Keratinocyte (primary cell): ENCODE measurements at regions not wholly inside any gene's neighbourhood (a gene's known extent, or its start where the extent isn't known, plus 50 kb on each side); places are given as distances from the start of the nearest gene placed in this dataset.

Experiments
- DNase-seq: peaks from one replicate; pipeline ENCODE4 v3.0.0-alpha.2; 2011; ENCODE audit warnings: low read depth, missing footprints, low spot score
- FAIRE-seq: peaks from 2 replicates; lab custom pipeline; 2011; peaks lifted over from hg19 to GRCh38; lab: Jason Lieb, UNC
- H2AFZ ChIP-seq: 2 replicates; pipeline ENCODE4 v1.6.0; 2012; ENCODE audit warnings: low read length, control low read depth, inconsistent platforms; ENCODE audit not compliant: control insufficient read depth
- H3K27ac ChIP-seq: 2 replicates; pipeline ENCODE4 v1.5.1; 2011; ENCODE audit warnings: low read length; ENCODE audit not compliant: control insufficient read depth, insufficient read depth
- H3K27me3 ChIP-seq: 3 replicates; pipeline ENCODE4 v1.6.0; 2011; ENCODE audit warnings: low read length; ENCODE audit not compliant: control insufficient read depth, insufficient read depth; ENCODE audit errors: extremely low read depth
- H3K36me3 ChIP-seq, 2 experiments: 2 replicates in 1 of 2; 3 replicates in 1 of 2; pipeline ENCODE4 v1.5.1; 2011; ENCODE audit warnings: low read length in 2 of 2, mild to moderate bottlenecking in 1 of 2; ENCODE audit not compliant: control insufficient read depth in 2 of 2, insufficient read depth in 2 of 2; ENCODE audit errors: extremely low read depth in 1 of 2
- H3K4me1 ChIP-seq: 3 replicates; pipeline ENCODE4 v1.5.1; 2011; ENCODE audit warnings: low read length; ENCODE audit not compliant: control insufficient read depth, insufficient read depth; ENCODE audit errors: extremely low read depth
- H3K4me2 ChIP-seq: 3 replicates; pipeline ENCODE4 v1.6.0; 2011; ENCODE audit warnings: low read depth, low read length; ENCODE audit not compliant: control insufficient read depth, insufficient read depth; ENCODE audit errors: extremely low read depth
- H3K4me3 ChIP-seq, 3 experiments: fragments of 200-600 bp in 1 of 3; sonication (generic) in 1 of 3; 2 replicates in 2 of 3; 3 replicates in 1 of 3; pipeline ENCODE4 v1.5.1; 2011 to 2016; ENCODE audit warnings: low read length in 3 of 3, mild to moderate bottlenecking in 3 of 3, control low read depth in 2 of 3, inconsistent platforms in 1 of 3, low read depth in 1 of 3, mixed read lengths in 1 of 3, mixed run types in 1 of 3, moderate library complexity in 1 of 3; ENCODE audit not compliant: control insufficient read depth in 2 of 3, insufficient read depth in 2 of 3; ENCODE audit errors: extremely low read depth in 1 of 3
- H3K79me2 ChIP-seq: 2 replicates; pipeline ENCODE4 v1.6.0; 2012; ENCODE audit warnings: low read length; ENCODE audit not compliant: control insufficient read depth, insufficient read depth
- H3K9ac ChIP-seq: 3 replicates; pipeline ENCODE4 v1.6.0; 2011; ENCODE audit warnings: low read length; ENCODE audit not compliant: control insufficient read depth, insufficient read depth; ENCODE audit errors: extremely low read depth
- H3K9me1 ChIP-seq: 3 replicates; pipeline ENCODE4 v1.6.0; 2011; ENCODE audit warnings: low read length; ENCODE audit not compliant: control insufficient read depth, insufficient read depth; ENCODE audit errors: extremely low read depth
- H3K9me3 ChIP-seq: 2 replicates; pipeline ENCODE4 v1.5.1; 2012; ENCODE audit warnings: low read depth, low read length; ENCODE audit not compliant: control insufficient read depth
- H4K20me1 ChIP-seq: 3 replicates; pipeline ENCODE4 v1.6.0; 2011; ENCODE audit warnings: low read length; ENCODE audit not compliant: control insufficient read depth, insufficient read depth; ENCODE audit errors: extremely low read depth
- EZH2 ChIP-seq: IDR thresholded peaks from one replicate; pipeline ENCODE4 v1.6.1; 2012; ENCODE audit warnings: inconsistent platforms, mild to moderate bottlenecking, low read length, moderate library complexity
- dilution Hi-C: fragments of 300-500 bp; cut with MboI; formaldehyde crosslinking; loops from one replicate; pipeline ENCODE4 v1.7.0; 2020; ENCODE audit warnings: low sequenced_read_pairs; ENCODE audit not compliant: extremely low pct_ligation_motif_present
- TF ChIP-seq, protein P1 (sequence below), 3 experiments: IDR thresholded peaks in 1 of 3; conservative IDR thresholded peaks in 1 of 3; optimal IDR thresholded peaks in 1 of 3; 2 replicates in 2 of 3; 3 replicates in 1 of 3; pipeline versions ENCODE3 to v1.5.1; 2011; ENCODE audit warnings: low read length in 3 of 3, mild to moderate bottlenecking in 3 of 3, moderate library complexity in 2 of 3, control low read depth in 1 of 3, inconsistent platforms in 1 of 3; ENCODE audit not compliant: insufficient read depth in 2 of 3; ENCODE audit errors: extremely low read depth in 1 of 3

DNA sequence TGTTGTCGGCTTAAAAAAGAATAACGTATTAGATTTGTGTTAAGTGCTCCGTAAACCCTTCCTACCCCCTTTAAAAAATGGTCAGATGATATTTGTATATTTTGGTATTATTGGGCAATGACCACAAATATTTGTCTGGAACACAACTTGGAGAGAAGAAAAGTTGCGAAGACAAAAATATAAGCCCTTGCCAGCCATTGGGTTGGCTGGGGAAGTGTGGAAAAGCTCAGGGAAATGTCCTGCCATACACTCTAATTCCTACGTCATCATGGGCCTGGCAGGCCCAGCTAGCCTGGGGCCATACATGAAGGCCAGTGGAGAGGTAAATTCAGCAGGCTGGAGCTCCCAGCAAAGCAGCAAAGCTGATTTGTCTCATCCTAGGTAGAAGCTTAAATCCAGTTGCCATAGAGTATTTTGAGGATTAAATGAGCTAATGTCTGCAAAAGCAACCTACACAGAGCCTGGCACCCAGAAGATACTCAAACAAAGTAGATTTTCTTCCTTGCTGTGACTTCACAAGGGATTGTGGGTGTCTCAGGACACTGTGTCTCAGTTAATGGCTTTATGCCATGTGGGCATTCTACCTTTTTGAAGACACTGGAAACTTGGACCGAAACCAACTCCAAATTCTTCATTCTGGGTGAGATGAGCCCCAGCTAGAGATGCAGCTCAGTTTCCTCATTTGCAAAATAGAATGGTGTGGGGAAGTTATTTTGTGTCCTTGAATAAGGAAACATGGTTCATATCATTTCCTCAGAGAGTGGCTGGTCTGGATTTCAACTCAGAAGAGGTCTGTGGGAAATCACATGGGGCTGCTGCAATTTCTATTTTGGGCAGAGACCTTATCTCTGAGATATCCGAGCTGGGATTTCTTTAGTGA lies 87.9 kb upstream of the MAP4K3 start:
- Histone ChIP-seq H4K20me1 (no peaks in the 10 kb centered on the region), H3K27ac (no peak overlapping the region), H3K4me1 (peaks cover 27% of the 10 kb centered on the region), H3K9me1 (no peaks in the 10 kb centered on the region), H2AFZ (no peak overlapping the region), H3K4me3 (no peak overlapping the region), H3K36me3 (no peaks in the 10 kb centered on the region), H3K27me3 (no peaks in the 10 kb centered on the region), H3K79me2 (no peaks in the 10 kb centered on the region), H3K9me3 (peaks cover 8% of the 10 kb centered on the region), H3K9ac (no peak overlapping the region), H3K4me2 (no peak overlapping the region)
- dilution Hi-C loops = no loop called here
- no peak for FAIRE-seq
- no peak for DNase-seq
- TF ChIP-seq, protein P1, sequence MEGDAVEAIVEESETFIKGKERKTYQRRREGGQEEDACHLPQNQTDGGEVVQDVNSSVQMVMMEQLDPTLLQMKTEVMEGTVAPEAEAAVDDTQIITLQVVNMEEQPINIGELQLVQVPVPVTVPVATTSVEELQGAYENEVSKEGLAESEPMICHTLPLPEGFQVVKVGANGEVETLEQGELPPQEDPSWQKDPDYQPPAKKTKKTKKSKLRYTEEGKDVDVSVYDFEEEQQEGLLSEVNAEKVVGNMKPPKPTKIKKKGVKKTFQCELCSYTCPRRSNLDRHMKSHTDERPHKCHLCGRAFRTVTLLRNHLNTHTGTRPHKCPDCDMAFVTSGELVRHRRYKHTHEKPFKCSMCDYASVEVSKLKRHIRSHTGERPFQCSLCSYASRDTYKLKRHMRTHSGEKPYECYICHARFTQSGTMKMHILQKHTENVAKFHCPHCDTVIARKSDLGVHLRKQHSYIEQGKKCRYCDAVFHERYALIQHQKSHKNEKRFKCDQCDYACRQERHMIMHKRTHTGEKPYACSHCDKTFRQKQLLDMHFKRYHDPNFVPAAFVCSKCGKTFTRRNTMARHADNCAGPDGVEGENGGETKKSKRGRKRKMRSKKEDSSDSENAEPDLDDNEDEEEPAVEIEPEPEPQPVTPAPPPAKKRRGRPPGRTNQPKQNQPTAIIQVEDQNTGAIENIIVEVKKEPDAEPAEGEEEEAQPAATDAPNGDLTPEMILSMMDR (optimal IDR thresholded peaks at IDR 0.05 in 1 of 3, IDR thresholded peaks at IDR 0.05 in 1 of 3, conservative IDR thresholded peaks at IDR 0.05 in 1 of 3; ENCODE audit: extremely low read depth in 1 of 3, insufficient read depth in 2 of 3, low read length in 3 of 3) = no peak
- no peak for TF ChIP-seq EZH2

DNA sequence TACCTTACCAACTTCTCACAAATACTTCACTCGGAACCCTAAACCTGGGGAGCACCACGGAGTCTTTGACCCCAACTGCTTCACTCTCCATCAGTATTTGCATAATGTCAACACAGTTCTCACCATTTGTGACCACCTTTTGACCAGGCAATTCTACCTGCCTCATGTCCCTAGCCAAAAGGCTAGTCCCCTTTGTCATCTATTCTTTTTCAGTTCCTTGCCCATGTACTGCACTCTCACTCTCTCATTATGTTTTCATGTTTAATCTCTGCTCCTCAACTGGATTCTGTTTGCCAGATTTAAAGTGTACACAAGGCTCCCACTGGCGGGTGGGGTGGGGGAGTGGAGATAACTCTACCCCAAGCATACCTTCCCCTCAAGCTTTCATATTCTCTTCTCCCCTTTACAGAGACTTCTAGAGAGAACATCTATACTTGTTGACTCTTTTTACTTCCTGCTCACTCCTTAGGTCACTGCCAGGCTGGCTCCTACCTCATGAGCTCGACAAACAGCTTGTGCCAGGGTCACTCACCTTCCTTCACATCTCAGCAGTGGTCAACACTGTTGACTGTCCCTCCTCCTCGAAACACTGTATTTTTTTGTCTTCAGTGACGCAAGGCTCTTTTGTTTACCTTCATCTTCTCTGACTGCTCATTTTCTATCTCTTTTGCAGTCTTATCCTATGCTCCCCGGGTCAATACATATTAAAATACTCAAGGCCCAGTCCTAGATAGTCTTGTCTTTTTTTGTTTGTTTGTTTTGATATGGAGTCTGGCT lies 88.7 kb upstream of the MAP4K3 start:
- dilution Hi-C loops = no loop called here

More for the DNA sequence above, 88.7 kb upstream of the MAP4K3 start:
- no peaks in the 10 kb centered on the region for H3K27me3 ChIP-seq
- H3K9ac ChIP-seq = no peak overlapping the region
- no peak overlapping the region for H3K4me3 ChIP-seq
- no peak for DNase-seq
- TF ChIP-seq, protein P1 (optimal IDR thresholded peaks at IDR 0.05 in 1 of 3, IDR thresholded peaks at IDR 0.05 in 1 of 3, conservative IDR thresholded peaks at IDR 0.05 in 1 of 3; ENCODE audit: extremely low read depth in 1 of 3, insufficient read depth in 2 of 3, low read length in 3 of 3) = no peak
- no peak for TF ChIP-seq EZH2
- FAIRE-seq = no peak
- no peaks in the 10 kb centered on the region for H3K36me3 ChIP-seq
- no peaks in the 10 kb centered on the region for H3K79me2 ChIP-seq
- H3K27ac ChIP-seq = no peak overlapping the region
- H3K4me2 ChIP-seq = no peak overlapping the region
- H3K9me1 ChIP-seq = no peaks in the 10 kb centered on the region
- H3K9me3 ChIP-seq = peaks cover 8% of the 10 kb centered on the region
- no peak overlapping the region for H2AFZ ChIP-seq
- H3K4me1 ChIP-seq = peaks cover 27% of the 10 kb centered on the region
- H4K20me1 ChIP-seq = no peaks in the 10 kb centered on the region
